ENCODE measurements at regions not wholly inside any gene's neighbourhood (a gene's known extent, or its start where the extent isn't known, plus 50 kb on each side); places are given as distances from the start of the nearest gene placed in this dataset.

DNA sequence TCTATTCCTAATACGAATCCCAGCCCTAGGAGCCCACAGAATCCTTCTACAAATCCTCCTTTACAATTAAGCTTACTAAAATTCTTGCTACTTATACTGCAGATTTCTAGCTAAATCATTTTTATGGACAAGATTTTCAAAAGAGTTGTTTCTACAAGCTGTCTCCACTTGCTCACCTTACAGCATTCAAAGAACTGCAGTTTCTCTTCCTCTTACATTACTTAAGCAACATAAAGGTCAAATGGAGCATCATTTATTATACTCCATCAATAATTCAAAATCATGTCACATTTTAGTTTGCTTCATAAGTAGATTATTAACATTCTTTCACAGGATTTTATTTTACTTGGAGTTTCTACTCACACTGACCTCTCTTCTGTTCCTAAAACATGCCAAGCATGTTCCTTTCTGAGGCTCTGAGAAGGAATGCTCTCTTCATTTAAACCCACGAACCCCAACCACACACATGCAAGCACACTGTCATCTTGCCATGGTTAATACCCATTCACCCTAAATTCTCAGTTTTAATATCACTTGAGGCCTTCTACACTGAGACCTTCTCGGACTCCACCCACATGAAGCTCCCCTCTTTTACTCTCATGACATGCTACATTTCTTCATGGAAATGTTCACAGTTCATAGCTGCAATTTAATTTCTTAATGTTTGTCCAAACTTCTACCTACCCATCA lies 388.2 kb downstream of the TBC1D32 start:
- no peaks in the 10 kb centered on the region for H3K4me1 ChIP-seq (ENCODE audit: control insufficient read depth in 1 of 2, insufficient read depth in 2 of 2, low read length in 2 of 2)
- H3K36me3 Mint-ChIP-seq: no peaks in the 10 kb centered on the region
- no peaks in the 10 kb centered on the region for H4K20me1 ChIP-seq (ENCODE audit: insufficient read depth, low read length)
- intact Hi-C loops (cut with micrococcal nuclease): no loop called here
- H2AFZ ChIP-seq (ENCODE audit: insufficient read depth, low read depth, low read length, poor library complexity, severe bottlenecking): no peak overlapping the region
- no peak overlapping the region for H3K4me2 ChIP-seq (replicated peaks; ENCODE audit: extremely low read depth, low read length, poor library complexity, severe bottlenecking)
- H3K27ac Mint-ChIP-seq: no peak overlapping the region
- H3K36me3 ChIP-seq (replicated peaks in 1 of 2; ENCODE audit: control insufficient read depth in 1 of 2, insufficient read depth in 2 of 2, low read length in 2 of 2): no peaks in the 10 kb centered on the region
- H3K27me3 Mint-ChIP-seq (ENCODE audit: low read depth in 3 of 3): no peaks in the 10 kb centered on the region
- H3K27me3 ChIP-seq (ENCODE audit: control insufficient read depth in 2 of 2, insufficient read depth in 2 of 2, low read length in 2 of 2): no peaks in the 10 kb centered on the region
- H3K4me3 Mint-ChIP-seq: no peak overlapping the region
- no peak for DNase-seq
- no peaks in the 10 kb centered on the region for H3K79me2 ChIP-seq (ENCODE audit: insufficient read depth, low read length)
- H3K9me3 Mint-ChIP-seq: peaks cover 0 to 4% (median 0%) of the 10 kb centered on the region in 7 donors
- H3K4me1 Mint-ChIP-seq: no peaks in the 10 kb centered on the region
- H3K9ac ChIP-seq (ENCODE audit: insufficient read depth, low read length, poor library complexity, severe bottlenecking): no peak overlapping the region
- H3K9me3 ChIP-seq (replicated peaks in 1 of 2; ENCODE audit: control insufficient read depth in 1 of 2, insufficient read depth in 1 of 2, low read length in 2 of 2): no peaks in the 10 kb centered on the region
- WGBS (ENCODE audit: insufficient coverage): 64% methylated on average over 1 of the region's 3 CpGs
- no peak for TF ChIP-seq CTCF (IDR thresholded peaks at IDR 0.05)
- H3K4me3 ChIP-seq (replicated peaks in 1 of 3; ENCODE audit: low read depth in 2 of 3, low read length in 3 of 3): no peak overlapping the region
- no peak overlapping the region for H3K27ac ChIP-seq (ENCODE audit: low read depth in 1 of 2, low read length in 2 of 2)

GRCh38 chr6:120938876-120939472 lies 395.3 kb downstream of the TBC1D32 start:
- Histone ChIP-seq H3K36me3 (replicated peaks in 1 of 2; ENCODE audit: control insufficient read depth in 1 of 2, insufficient read depth in 2 of 2, low read length in 2 of 2) (no peaks in the 10 kb centered on the region), H4K20me1 (ENCODE audit: insufficient read depth, low read length) (no peaks in the 10 kb centered on the region), H3K27me3 (ENCODE audit: control insufficient read depth in 2 of 2, insufficient read depth in 2 of 2, low read length in 2 of 2) (no peaks in the 10 kb centered on the region), H3K4me3 (replicated peaks in 1 of 3; ENCODE audit: low read depth in 2 of 3, low read length in 3 of 3) (no peak overlapping the region), H3K4me1 (ENCODE audit: control insufficient read depth in 1 of 2, insufficient read depth in 2 of 2, low read length in 2 of 2) (peaks cover 0 to 2% of the 10 kb centered on the region in 2 donors), H3K9me3 (replicated peaks in 1 of 2; ENCODE audit: control insufficient read depth in 1 of 2, insufficient read depth in 1 of 2, low read length in 2 of 2) (no peaks in the 10 kb centered on the region), H3K9ac (ENCODE audit: insufficient read depth, low read length, poor library complexity, severe bottlenecking) (no peak overlapping the region), H3K79me2 (ENCODE audit: insufficient read depth, low read length) (no peaks in the 10 kb centered on the region), H3K4me2 (replicated peaks; ENCODE audit: extremely low read depth, low read length, poor library complexity, severe bottlenecking) (no peak overlapping the region), H3K27ac (ENCODE audit: low read depth in 1 of 2, low read length in 2 of 2) (no peak overlapping the region), H2AFZ (ENCODE audit: insufficient read depth, low read depth, low read length, poor library complexity, severe bottlenecking) (no peak overlapping the region)
- WGBS (ENCODE audit: insufficient coverage): 0% methylated on average over 1 of the region's 3 CpGs
- Mint-ChIP-seq H3K27me3 (ENCODE audit: low read depth in 3 of 3) (no peaks in the 10 kb centered on the region), H3K9me3 (no peaks in the 10 kb centered on the region), H3K4me1 (peaks cover 9% of the 10 kb centered on the region), H3K4me3 (no peak overlapping the region), H3K27ac (peak overlapping the region in 2 of 7 donors; percentile 10 to 70), H3K36me3 (no peaks in the 10 kb centered on the region)
- DNase-seq: peak in 1 of 3 donors; percentile 0
- intact Hi-C loops (cut with micrococcal nuclease): no loop called here
- TF ChIP-seq CTCF (IDR thresholded peaks at IDR 0.05): no peak
